ENCODE measurements at regions not wholly inside any gene's neighbourhood (a gene's known extent, or its start where the extent isn't known, plus 50 kb on each side); places are given as distances from the start of the nearest gene placed in this dataset.

DNA sequence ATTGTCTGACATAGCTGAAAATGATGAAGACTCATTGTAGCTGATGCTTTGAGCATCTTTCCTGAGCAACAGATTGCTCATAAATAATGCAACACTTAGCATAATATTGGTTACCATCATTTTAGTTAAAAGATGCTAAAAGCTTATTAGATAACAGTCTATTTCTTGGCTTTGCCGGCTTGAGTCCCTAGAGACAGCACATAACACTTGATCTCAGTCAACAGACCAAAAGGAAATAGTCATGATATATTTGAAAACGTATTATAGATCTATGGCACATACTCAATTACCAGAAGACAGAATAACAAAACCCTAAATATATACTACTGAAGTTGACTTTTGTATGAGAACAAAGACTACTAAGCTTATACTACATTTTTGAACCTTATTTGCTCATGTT lies 846.7 kb upstream of the EPHA5 start:
- TF ChIP-seq, protein P1, sequence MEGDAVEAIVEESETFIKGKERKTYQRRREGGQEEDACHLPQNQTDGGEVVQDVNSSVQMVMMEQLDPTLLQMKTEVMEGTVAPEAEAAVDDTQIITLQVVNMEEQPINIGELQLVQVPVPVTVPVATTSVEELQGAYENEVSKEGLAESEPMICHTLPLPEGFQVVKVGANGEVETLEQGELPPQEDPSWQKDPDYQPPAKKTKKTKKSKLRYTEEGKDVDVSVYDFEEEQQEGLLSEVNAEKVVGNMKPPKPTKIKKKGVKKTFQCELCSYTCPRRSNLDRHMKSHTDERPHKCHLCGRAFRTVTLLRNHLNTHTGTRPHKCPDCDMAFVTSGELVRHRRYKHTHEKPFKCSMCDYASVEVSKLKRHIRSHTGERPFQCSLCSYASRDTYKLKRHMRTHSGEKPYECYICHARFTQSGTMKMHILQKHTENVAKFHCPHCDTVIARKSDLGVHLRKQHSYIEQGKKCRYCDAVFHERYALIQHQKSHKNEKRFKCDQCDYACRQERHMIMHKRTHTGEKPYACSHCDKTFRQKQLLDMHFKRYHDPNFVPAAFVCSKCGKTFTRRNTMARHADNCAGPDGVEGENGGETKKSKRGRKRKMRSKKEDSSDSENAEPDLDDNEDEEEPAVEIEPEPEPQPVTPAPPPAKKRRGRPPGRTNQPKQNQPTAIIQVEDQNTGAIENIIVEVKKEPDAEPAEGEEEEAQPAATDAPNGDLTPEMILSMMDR (optimal IDR thresholded peaks at IDR 0.05 in 1 of 3, IDR thresholded peaks at IDR 0.05 in 1 of 3, conservative IDR thresholded peaks at IDR 0.05 in 1 of 3; ENCODE audit: extremely low read depth in 1 of 3, insufficient read depth in 2 of 3, low read length in 3 of 3) = no peak
- no peak for TF ChIP-seq EZH2 (IDR thresholded peaks at IDR 0.05; ENCODE audit: low read length)

All from keratinocyte (primary cell).